HG02610 (cell line): ENCODE measurements at regions not wholly inside any gene's neighbourhood (a gene's known extent, or its start where the extent isn't known, plus 50 kb on each side); places are given as distances from the start of the nearest gene placed in this dataset.
"Not testable (repeated sequence)": the region's sequence is repeated elsewhere in the genome, so short reads cannot be mapped to it uniquely, and the experiment has no call there.

ENCODE experiments used
- ATAC-seq: cut with Tn5 transposase; IDR thresholded peaks from one replicate; pipeline ENCODE4 v1.9.1; 2021; ENCODE audit warnings: mild to moderate bottlenecking, moderate library complexity; ENCODE audit not compliant: unreplicated experiment

DNA sequence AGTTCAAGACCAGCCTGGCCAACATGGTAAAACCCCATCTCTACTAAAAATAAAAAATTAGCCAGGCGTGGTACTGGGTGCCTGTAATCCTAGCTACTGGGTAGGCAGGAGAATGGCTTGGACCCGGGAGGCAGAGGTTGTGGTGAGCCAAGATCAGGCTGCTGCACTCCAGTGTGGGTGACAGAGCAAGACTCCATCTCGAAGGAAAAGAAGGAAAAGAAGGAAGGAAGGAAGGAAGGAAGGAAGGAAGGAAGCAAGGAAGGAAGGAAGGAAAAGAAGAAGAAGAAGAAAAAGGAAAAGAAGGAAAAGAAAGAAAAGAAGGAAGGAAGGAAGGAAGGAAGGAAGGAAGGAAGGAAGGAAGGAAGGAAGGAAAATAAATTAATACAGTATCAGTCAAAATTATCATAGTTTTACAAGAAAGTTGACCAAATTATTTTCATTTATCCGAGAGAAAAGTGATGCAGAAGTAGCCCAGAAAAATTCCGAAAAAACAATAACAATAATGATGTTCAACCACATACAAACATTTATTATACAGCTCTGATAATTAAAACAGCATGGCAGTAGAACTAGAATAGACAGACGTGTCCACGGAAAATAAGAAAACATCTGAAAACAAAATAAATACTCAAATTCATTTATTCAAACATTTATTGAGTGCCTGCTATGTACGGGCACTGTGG lies 292.4 kb upstream of the MKLN1 start:
- ATAC-seq = no peak

- ATAC-seq = no peak
Measured at GRCh38 chr7:131038153-131038552, 289.5 kb upstream of the MKLN1 start.

- no peak for ATAC-seq
Measured at GRCh38 chr7:131039355-131039762, 288.3 kb upstream of the MKLN1 start.

- no peak for ATAC-seq
Measured at GRCh38 chr7:131039836-131040235, 287.8 kb upstream of the MKLN1 start.

DNA sequence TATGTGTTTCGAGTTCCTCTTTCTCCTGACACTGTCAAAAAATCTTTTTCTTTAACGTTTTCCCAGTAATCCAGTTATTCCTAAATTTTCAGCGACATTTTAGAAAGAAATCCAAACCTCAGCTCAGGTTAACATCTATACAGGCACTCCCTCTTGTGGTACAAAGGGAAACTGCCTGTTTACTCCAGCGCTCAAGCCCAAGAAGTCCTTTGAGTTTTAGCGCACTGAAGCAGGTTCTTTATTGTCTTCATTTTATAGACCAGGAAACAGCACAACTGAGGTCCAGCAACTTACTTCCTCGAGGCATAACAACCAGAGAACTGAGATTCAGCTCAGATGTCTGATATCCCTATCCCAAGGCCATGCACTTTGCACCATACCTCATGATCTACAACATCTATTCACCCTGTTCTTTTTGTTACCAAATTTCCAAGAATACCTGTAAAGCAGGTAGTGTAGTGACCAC lies 287.2 kb upstream of the MKLN1 start:
- ATAC-seq = no peak

- ATAC-seq = not testable (repeated sequence)
Measured at GRCh38 chr7:131041012-131041695, 286.5 kb upstream of the MKLN1 start.

- no peak for ATAC-seq
Measured at GRCh38 chr7:131042269-131043160, 285.2 kb upstream of the MKLN1 start.

DNA sequence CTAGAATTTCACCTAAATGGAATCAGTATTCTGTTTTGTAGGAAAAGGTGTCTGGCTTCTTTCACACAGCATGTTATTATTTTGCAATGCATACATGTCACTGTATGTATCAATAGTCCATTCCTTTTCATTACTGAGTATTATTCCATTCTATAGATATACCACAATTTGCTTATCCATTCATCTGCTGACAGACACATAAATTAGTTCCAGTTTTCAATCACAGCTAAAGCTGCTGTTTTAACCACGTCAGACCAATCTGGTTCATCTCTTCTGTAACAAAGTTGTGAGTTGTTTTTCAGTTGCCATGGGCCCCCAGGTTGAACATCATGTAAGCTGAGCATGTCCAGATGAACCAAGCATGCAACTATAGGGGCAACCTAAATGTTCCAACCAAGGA lies 282.1 kb upstream of the MKLN1 start:
- no peak for ATAC-seq

DNA sequence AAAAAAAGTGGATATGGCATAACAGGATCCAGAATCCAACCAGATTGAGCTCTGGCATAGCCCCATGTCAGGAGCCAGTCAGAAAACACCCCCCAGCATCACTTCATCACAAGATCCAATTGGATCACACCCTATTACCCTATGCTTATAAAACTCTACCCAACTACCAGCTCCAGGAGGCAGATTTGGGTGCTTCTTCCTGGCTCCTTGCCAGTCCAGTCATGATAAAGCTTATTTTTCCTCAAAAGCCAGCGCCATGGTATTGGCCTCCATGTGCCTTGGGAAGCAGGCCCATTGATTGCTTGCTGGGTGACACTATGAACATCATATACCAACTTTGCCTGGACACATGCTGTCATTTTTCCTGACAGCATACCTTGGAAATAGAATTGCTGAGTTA lies 281.4 kb upstream of the MKLN1 start:
- ATAC-seq = no peak

- ATAC-seq = no peak
Measured at GRCh38 chr7:131047651-131048304, 279.9 kb upstream of the MKLN1 start.

DNA sequence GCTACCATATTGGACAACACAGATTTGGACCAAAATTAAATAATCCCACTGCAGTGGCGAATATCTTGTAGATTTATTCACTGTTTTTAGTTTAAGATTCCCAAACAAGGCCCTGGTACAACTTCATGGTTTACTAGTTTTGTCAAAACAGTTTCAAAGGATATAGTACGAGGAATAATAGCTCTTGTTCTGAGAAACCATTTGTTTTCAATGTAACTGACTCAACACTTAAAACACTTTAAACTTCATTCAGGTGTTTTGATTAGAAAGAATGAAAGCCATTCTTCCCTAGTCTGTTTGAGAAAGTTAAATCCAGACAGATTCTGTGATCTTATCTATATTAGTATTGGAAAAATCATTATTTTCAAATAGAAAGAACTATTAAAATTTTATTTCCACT lies 276.4 kb upstream of the MKLN1 start:
- no peak for ATAC-seq

DNA sequence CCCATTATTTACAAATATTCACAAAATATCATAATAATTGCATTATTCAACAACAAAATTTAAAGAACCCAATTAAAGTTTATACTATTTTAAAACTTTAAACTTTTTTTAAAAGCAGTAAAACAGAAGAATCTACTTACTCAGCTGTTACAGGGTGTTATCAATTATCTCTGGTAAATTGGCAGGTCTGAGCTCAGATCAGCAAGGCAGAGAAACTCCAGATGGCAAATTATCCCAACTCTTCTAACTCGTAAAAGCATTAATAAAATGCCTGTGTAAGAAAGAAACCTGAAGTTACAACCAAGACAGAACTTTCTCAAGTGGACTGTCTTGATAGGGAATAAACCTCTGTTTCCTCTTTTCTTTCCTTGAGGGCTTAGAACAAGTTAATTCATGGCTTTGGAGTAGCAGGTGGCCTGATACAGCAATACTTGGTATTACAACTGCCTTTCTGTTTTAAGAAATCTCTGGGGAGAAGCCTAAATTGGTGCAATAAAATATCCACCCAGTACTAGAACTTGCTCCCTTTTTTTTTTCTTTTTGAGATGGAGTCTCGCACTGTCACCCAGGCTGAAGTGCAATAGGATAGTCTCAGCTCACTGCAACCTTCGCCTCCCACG lies 275.3 kb upstream of the MKLN1 start:
- no peak for ATAC-seq

DNA sequence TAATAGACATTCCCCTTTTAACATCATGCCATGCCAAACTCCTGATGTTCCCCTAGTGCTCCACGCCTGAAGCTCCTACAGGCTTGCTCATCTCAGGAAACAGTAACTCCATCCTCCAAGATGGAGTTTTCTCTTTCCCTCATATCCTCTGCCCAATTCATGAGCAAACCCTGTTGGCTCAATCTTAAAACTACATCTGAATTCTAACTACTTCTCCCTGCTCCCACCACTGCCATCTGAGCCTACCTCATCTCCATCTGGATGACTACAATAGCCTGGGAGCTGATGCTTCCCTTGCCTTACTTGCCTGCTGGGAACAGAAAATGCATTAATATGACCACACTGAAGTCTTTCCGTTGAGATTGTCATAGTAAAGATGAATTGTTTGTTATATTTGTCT lies 271.7 kb upstream of the MKLN1 start:
- no peak for ATAC-seq

DNA sequence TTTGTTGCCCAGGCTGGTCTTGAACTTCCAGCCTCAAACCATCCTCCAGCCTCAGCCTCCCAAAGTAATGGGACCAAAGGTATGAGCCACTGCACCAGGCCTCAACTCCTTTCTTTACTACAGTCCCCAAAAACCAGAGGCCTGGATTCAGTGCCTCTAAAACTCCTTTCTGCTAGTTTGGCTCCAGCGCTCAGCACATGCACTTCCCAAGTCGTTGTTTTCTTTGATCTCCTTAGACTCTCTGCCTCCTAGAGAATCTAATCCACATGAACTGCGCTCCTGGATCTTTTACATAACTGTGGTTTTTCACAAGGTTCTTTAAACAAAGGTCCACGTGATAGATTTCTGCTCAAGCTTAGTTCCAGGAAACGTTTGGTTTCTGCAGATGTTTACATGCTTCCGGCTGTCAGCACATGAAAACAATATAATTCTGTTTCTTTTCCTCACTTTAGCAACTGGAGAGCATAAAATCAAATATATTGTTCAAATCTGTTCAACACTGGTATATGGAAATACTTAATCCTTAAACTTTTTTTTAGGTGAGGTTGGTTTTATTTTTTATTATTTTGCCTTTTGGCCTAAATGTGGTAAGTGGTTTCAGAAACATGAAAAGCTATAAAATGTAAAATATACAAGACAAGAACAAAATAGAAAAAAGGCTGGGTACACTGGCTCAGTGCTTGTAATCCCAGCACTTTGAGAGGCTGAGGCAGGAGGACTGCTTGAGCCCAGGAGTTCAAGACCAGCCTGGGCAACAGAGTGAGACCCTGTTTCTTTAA lies 270.5 kb upstream of the MKLN1 start:
- ATAC-seq = peak; percentile 62

- ATAC-seq = no peak
Measured at GRCh38 chr7:131057794-131058070, 269.9 kb upstream of the MKLN1 start.

- not testable (repeated sequence) for ATAC-seq
Measured at GRCh38 chr7:131058561-131059288, 269.0 kb upstream of the MKLN1 start.

GRCh38 chr7:131059401-131059800 lies 268.3 kb upstream of the MKLN1 start:
- ATAC-seq = not testable (repeated sequence)

GRCh38 chr7:131061158-131061557 lies 266.5 kb upstream of the MKLN1 start:
- ATAC-seq = no peak

DNA sequence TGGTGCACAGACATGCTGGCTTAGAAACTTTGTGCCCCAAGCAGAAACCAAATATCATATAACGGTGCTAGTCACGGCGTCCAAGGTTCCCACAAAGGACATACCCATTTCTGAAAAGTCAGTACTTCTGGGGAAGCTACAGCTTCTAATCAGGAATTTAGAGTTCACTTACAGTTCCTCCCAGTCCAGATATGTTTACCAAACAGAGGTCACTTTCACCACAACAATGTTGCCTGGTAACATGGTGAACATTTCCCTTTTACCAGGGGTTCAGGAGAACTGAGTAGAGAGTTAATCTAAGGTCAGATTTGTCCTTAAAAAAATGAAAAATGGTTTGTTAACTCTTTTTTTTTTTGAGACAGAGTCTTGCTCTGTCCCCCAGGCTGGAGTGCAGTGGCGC lies 265.9 kb upstream of the MKLN1 start:
- no peak for ATAC-seq
